DMS 273 (cell line): ENCODE measurements at regions not wholly inside any gene's neighbourhood (a gene's known extent, or its start where the extent isn't known, plus 50 kb on each side); places are given as distances from the start of the nearest gene placed in this dataset.

Source experiments
- DNase-seq: peaks from one replicate; lab custom pipeline; 2025; ENCODE audit not compliant: unreplicated experiment; lab: John Stamatoyannopoulos, UW

DNA sequence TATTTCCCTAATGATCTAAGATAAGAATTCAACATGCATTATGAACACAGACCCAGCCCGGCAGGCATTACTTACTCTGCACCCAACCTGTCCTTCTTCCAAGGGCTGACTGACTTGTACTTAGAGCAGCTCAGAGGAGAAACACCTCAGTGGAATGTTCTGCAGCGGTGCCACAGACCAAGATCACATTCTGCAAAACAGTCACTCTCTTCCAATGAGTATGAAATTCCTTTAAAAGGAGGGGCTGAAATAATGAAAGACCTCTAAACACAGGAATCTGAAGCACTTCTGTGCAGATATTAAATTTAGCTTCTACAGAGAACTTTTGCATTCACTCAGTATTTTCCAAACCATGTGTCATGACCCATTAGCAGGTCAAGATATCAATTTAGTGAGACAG lies 172.9 kb downstream of the ZDHHC21 start:
- no peak for DNase-seq

DNA sequence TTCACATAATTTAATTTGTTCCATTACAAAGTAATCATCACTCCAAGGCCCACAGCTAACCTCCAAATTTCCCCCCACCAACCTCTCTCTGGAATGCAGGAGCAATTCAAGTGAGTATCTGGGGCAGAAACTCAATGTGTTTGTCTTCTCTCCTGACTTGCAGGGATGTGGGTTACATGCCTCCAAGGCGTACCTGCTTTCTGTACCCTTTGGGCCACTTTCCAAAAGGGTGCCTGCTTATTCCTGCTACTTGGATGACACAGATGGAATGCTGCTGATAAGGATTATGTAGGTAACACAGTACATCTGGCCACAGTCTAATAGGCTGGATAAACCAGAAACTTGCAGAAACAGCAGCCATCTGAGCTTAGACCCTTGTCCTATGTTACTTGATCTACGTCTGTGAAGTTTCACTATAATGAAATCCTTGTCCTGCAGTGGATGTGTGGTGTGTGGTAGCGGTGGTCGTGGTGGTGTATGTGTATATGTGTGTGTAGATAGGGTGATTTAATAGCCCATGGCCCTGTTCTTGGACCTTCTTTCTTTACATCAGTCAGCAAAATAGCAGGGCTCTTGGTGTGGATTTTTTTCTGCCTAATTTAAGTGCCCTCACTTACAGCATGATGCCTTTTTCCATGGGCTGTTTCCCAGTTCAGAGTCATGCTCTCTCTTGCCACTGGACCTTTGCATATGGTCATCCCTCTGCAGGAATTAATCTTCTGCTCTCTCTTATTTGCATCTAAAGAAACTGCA lies 175.9 kb downstream of the ZDHHC21 start:
- peak; percentile 72 for DNase-seq

DNA sequence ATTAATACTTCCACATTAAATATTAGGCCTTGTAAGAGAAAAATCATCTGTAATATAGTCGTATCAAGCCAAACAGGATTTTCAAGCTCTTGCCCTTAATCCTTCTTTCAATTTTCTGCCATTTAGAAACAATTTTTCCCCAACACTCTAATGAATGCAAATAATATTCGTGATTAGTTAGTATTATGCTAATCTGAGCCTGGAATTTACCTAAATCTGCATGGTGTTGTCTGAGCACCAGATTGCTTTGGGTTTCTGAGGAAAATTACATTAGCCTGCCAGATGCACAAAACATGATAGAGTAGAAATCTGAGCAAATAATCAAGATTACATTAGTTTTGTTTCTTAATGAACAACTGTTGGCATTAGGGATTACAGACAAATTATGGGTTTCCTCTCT lies 176.6 kb downstream of the ZDHHC21 start:
- DNase-seq: no peak

DNA sequence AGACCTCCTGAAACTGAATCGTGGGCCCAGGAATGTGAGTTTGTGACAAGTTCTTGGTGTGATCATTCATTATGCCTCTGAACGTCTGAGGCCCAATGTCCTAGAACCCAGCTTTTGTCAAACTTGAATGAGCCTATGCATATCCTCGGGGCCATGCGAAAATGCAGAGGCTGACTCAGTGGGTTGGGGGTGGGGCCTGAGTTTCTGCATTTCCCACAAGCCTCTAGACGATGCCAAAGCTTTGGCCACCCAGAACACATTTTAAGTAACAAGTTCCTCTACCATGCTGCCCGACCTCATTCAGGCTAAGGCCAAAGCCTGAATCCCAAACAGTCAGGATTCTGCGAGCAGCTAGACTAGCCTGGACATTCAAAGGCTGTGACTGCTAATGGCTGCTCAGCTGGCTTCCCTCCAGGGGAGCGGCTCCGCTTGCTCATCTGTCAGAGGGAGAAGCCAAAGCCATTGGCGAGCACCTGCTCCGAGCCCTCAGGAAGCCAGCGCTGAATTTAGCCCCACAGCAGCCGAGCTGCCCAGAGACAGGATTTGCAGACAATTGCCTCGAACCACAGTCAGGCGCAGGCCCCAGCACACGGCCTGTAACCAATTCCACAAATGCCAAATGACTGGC lies 177.5 kb downstream of the ZDHHC21 start:
- DNase-seq: peak; percentile 87

DNA sequence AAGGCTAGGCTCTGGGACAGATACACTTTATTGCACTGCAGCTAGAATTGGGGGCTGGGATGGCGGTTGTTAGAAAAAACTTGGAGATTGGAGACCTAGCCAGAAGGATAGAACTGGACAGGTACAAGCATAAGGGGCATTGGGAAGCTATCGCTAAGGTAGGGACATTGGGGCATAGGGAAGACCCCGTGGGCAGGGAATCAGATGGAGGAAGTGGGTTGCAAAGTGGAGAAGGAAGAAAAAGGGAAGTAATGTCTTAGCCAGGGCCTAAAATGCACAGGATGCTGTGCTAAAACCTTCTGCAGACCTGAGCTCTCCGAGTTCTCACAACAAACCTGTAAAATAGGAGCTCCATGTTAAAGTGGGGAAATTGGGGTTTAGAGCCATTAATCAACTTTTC lies 178.2 kb downstream of the ZDHHC21 start:
- no peak for DNase-seq

DNA sequence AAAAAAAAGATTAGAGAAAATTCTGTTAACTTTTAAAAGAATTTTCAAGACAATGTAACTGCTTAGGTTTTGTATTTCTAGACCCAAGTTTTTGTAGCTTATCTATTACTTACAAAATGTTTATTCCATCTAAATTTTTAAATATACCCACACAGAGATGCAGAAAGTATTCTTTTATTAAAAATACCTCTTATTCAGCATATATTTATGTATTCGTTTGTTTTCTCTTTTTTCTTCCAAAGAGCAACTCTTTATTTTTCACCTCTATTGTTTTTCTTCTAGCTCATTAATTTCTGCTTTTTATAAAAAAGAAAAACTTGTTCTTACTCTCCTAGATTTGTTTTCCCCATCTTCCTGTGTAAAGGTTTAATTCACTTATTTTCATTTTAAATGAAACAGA lies 180.3 kb downstream of the ZDHHC21 start:
- no peak for DNase-seq

DNA sequence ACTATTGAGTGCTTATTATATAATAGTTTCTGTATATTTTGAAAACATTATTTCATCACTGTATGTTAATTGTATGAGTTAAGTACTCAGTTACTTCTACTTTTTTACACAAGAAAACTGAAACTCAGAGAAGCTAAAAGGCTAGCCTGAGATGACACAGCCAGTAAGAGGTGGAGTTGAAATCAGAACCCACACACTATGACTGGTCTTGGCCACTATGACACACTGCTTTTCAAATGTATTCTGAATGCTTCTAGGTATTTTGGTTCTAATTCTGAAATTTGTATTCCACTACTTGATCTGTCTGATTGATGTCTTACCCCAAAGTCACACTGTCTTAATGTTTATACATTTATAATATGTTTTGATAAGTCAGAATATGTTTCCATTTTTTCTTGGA lies 181.8 kb downstream of the ZDHHC21 start:
- no peak for DNase-seq

DNA sequence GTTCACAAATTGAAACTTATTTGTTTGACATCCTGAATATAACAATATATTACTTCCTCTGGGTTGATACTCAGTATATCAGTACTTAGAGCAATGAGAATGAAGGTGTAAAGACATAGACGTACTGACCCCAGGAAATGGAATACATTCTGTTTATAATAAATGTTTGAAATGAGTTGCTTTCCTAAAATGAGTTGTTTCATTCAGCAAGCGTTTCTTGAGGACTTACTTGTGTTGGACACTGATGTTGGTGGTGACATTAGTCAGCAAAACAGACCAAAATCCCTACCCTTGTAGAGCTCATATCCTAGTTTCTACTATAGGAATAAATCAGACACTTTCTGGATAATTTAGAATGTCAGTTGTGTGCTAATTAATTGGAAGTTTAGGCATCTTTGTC lies 184.3 kb downstream of the ZDHHC21 start:
- DNase-seq: no peak

DNA sequence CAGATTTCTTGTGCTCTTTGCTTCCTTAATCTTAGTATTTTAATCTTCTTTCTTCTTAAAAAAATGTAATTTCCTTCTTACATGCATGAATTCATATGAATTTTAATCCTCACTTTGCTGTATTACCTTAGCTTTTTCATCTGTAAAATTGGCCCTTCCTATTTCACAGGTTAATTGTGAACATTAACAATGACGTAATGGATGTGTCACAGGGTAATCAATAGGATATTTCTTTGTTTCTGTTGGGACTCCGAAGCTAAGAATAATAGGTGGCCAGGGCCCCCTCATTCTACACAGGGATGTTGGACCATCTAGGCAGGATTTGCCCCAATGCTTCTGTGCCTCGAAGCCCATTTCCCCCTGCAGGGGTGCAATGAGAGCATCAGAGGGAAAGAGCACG lies 187.4 kb upstream of the NFIB start:
- no peak for DNase-seq

DNA sequence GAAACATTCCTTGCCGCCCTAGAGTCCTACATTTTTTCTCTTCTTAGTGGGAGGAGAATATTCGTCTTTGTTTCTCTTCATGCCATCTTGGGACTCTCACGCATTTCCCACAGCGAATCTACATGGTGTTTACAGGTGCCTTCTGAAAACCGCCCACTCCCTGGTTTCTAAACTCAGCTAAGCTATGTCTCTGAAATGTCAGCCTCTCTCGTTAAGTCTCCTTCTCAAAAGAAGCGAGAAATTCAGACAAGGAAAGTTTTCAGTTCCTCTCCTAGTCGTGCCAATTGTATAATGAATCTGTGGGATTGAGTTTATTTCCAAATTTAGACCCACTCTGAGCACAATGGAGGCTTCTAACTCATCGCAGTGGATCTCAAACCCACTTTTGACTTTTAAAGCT lies 186.8 kb upstream of the NFIB start:
- no peak for DNase-seq

DNA sequence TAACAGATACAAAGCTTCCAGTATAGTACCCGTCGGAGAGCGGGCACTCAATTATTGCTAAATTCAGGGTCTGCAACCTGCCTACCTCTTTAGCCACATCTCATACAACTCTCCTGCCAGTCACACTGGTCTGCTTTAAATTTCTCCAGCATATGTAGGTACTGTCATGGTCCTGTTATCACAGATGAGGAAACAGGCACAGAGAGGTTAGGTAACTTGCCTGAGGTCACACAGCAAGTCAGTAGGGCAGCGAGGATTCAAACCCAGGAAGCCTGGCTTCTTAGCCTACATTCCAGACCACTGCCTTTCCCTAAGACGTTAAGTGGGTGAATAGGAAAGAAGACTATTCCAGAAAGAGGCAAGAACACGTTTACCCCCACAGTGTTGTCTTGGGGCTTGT lies 186.0 kb upstream of the NFIB start:
- no peak for DNase-seq

DNA sequence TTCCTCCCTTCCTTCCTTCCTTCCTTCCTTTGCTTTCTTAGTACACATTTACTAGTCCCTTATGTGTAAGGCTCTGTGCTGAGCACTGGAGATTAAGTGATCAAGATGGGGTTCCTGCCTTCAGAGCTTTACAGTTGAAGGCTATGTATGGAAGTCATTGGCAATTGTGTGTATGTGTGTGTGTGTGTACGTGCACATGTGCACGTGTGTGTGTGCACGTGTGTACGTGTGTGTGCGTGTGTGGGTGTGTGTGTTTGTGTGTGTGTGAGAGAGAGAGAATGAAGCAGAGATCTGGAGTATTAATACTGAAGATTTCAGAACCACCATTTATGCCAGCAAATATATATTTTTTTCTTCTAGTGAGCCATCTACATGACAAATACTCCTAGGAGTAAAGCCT lies 184.9 kb upstream of the NFIB start:
- no peak for DNase-seq

DNA sequence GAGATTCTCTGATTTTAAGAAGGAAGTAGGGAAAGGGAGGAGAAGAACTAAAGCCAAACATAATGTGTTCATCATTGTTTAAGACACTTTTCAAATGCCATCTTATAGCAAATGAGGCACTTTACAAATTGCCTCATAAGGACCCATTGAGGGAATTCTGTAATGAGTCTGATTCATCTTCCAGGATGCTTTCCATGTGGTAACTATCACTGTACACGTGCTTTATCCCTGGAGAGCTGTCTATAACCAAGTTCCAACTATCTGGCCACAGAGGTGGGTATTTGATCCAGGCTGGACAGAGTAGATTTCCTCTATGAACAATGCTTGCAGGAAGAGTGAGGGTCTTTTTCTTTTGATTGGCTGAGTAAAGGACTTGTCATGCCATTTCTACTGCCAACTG lies 183.5 kb upstream of the NFIB start:
- DNase-seq: no peak

DNA sequence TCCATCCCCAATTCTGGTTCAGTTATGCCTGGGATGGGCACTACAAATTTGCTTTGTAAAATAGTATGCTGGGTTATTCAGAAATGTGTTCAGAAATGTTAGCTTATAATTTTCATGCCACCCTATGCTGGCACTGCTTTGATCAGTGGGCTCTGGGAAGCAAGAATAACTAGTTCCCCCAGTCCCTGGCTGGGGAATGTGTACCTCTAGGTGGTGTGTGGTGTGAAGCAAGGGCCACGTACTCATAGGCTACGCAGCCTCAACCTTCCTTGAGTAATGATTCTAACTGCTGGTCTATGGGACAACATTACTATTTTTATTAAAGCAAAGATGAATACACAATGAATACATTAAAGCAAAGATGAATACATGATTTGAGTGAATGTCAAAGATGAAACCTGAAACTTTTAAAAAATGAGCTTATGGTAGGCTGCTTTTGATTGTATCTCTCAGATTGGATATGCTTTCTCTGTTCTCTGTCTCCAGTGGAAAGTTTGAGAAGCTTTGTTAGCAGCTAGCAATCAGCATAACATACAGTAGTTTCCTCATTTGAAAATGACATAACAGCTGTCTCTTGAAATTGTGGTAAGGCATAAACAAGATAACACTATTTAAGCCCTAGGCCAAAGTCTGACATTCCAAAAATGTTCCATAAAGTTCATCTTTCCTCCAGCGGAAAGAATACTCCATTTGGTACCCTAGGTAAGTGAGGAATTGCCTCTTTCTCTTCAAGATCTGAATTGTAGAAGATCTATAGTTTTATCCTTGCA lies 174.7 kb upstream of the NFIB start:
- no peak for DNase-seq

DNA sequence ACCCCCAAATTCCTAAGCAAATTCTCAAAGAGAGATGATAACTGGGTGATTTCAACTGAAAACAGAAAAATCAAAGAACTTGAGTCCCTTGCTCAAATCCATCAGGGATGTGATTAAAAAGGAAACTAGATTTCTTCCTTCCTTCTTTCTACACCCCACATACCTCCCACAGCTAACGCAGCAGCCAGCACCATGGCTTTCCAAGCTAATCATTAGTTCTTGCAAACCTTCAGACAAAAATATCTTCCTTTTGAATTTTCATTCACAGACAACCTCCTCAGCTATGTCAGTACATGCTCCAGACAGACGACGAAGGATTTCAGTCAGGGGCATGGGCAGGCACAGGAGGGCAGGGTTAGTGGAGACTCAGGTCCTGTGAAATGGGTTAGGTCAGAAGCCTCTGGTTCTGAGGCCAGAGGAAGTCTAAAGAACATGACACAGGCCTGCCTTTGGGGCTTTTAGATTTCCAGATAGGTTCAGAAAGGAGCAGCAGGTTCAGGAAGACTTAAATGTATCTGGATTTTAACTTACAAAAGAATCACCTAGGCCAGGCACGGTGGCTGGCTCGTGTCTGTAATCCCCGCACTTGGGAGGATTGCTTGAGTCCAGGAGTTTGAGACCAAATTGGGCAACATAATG lies 173.7 kb upstream of the NFIB start:
- DNase-seq: no peak

DNA sequence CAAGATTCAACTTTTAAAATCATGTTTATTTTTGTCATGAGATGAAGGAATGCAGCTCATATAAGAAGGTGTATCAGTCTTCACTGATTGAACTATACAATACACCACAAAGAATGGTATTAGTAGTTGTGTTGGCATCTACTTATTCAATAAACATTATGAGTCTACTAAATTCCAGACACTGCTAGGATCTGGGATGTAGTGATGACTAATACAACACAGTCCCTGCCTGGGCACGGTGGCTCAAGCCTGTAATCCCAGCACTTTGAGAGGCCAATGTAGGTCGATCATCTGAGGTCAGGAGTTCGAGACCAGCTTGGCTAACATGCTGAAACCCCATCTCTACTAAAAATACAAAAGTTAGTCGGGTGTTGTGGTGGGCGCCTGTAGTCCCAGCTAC lies 171.4 kb upstream of the NFIB start:
- DNase-seq: no peak

DNA sequence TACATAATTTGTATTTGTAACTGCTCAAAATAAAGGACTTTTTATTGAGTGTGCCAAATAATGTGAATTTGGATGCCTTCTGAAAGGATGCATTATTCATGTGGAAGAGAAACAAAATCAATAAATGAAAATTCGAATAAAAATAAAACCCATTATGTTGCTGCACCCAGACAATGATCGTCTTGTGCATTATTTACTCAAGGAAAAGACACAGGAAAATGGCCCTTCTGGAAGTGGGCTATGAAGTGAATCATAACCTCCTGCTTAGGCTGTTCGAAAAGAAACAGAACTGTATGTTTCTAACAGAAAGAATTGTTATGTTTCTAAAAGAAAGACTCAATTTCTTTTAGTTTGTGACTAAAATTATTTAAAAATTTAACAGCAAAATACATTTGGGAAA lies 168.9 kb upstream of the NFIB start:
- DNase-seq: no peak

DNA sequence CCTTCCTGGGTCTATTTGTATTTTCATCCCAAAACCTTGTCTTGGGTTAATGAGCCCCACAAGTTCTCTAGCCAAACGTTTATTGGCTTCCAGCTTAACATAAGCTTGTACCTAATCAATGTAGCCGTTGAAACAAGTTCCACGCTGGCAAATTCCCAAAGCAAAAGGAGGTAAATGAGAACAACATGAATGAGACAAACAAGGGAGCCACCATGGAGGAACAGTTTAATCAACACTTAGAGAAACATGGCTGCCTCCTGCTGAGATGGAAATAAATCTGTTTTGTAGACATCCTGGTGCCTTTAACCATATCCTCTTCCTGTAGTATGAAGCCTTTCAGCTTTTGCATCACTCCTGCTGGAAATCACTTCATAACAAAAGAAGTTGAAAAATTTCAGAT lies 166.6 kb upstream of the NFIB start:
- no peak for DNase-seq

DNA sequence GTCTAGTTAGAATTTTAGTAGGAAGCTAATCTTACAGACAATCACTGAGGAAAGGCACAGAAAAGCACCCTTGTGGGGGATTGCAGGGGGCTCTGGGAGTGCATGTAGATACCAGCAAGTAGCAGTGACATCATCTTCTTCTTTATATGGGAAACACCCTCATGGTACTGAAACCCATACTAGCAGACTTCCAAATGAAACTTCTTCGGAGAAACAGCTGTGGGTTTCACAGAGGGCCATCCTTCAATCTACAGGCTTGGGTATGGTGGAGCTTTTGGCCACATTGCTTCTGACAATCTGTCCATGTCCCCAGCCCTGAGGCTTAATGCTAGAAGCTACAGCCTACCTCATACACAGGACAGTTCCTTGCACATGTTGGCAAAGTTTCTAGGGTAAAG lies 165.2 kb upstream of the NFIB start:
- DNase-seq: peak; percentile 14

DNA sequence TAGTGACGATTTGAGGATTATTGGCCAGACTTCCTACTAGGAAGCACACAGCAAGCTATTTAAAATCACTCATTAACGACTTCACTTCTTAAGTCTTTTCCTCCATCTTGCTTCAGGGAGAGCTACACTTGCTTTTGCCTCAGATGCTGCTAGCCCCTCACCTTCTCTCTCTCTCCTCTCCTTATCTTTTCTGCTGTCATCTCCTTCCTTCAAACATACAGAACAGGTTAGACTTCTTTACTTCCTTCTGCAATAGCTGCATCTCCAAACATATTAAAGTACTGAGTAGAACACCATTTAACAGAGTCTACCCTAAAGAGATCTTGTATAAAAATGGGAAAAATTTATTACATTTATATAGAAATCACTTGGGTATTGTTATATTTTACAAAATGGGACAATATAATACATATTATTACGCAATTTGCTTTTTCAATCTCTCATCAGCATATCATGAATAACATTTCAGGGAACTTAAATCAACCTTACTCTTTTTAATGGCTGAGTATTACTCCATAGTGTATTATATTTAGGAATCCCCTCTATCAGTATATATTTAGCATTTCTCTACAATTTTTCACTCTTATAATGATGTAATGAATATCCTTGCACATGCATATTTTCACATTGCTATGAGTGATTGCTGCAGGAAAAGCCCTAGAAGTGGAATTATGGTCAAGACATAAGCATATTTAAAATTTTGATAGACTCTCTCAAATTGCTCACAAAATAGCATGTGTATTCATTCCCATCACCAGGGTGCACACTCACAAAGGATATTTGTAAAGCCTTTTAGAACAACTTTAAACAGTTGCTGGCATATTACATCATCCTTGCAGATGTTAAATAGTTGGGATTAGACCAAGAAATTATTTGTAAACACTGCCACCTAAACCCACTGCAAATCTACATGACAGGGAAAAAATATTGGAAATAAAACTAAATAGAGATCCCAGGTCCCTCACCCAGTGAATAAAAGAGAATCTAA lies 164.5 kb upstream of the NFIB start:
- peak; percentile 39 for DNase-seq

DNA sequence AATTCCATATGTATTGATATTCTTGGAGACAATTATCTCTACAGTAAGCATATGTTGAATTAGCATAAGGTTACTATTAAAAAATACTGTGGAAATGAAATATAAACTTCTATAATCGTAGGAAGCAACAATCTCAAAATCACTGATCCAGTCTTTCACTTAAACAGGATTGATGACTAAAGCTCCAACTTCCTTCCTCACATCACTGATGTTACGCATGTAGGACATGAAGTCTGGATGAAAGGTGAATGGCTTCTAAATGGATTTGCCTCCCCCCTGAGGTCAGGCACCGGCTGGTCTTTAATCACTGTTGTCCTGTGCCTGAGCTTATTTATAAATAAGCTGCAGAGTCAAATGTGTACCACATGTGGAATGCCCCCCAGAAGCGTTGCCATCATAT lies 157.1 kb upstream of the NFIB start:
- no peak for DNase-seq
